HG02884 (cell line): ENCODE measurements at regions not wholly inside any gene's neighbourhood (a gene's known extent, or its start where the extent isn't known, plus 50 kb on each side); places are given as distances from the start of the nearest gene placed in this dataset.

Experiments used
- ATAC-seq: cut with Tn5 transposase; IDR thresholded peaks from one replicate; pipeline ENCODE4 v1.9.1; 2021; ENCODE audit warnings: mild to moderate bottlenecking, moderate library complexity; ENCODE audit not compliant: unreplicated experiment

- ATAC-seq = no peak
Measured at GRCh38 chr11:15757048-15757698, 599.2 kb downstream of the SOX6 start.

DNA sequence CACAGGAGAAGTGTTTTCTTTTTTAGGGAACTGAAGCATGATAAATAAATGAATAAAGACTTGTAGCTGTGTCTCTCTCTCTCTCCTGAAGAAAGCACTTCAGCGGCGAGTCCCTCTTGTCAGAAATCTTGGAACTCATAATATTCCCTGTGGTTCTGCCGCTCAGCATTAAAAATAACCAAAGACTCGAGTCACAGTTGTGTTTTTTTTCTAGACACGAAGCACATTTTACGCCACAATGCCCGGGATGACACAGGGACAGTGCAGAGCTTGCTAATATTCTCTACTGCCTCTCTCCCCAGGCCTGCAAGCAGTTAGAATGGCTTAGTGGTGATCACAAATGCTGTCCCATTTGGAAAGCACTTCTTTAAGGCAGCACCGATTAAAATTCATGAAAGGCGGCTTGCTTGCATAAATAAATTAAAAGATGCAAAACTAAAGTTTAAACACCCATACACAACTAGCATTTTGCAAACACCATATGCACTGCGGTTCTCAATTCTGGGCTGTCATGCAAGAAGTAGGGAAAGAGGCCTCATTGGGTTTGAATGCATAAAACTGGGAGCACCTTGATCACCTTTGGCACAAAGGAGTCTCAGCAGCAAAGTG lies 597.4 kb downstream of the SOX6 start:
- ATAC-seq = no peak

- ATAC-seq = no peak
Measured at GRCh38 chr11:15761235-15761634, 595.1 kb downstream of the SOX6 start.

- no peak for ATAC-seq
Measured at GRCh38 chr11:15764326-15764725, 592.0 kb downstream of the SOX6 start.

- ATAC-seq = no peak
Measured at GRCh38 chr11:15764948-15765347, 591.4 kb downstream of the SOX6 start.

GRCh38 chr11:15765530-15765929 lies 590.8 kb downstream of the SOX6 start:
- no peak for ATAC-seq

- ATAC-seq = no peak
Measured at GRCh38 chr11:15768321-15768720, 588.0 kb downstream of the SOX6 start.

GRCh38 chr11:15769203-15769602 lies 587.1 kb downstream of the SOX6 start:
- no peak for ATAC-seq

GRCh38 chr11:15770798-15771414 lies 585.4 kb downstream of the SOX6 start:
- peak; percentile 74 for ATAC-seq

DNA sequence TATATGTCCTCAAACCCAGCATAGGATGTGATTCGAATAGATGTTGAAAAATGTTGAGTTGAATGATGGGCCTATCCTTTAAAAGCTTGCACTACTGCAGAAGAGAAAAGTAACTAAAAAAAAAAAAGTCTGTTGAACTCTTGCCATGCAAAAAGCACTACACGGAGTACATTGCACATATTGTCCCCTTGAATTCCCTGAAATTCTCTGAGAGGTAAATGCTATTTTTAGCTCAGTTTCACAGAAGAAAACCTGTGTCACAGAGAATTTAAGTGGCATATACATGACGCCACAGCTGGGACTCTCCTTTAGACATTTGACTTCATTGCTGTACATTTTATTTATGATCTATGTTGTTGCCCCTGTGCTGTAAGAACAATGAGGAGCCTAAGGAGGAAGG lies 583.8 kb downstream of the SOX6 start:
- ATAC-seq = no peak

DNA sequence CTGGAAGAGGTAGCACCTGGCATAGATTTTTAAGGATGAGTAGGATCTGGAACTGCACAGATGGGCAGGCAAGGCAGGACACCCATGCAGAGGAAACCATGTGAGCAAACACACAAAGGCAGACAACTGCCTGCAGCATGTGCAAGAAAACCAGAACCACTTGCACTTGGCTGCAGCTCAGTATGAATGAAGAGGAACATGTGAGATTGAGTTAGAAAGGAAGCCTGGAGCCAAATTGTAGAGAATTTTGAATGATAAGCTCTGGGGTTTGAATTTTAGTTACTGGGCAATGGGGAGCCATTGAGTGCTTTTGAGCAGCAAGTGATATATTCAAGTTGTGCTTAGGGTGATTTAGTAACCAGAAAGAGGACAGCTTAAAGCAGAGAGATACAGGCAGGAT lies 583.4 kb downstream of the SOX6 start:
- no peak for ATAC-seq

- ATAC-seq = no peak
Measured at GRCh38 chr11:15773476-15774387, 582.6 kb downstream of the SOX6 start.

- no peak for ATAC-seq
Measured at GRCh38 chr11:15774388-15774939, 581.9 kb downstream of the SOX6 start.

DNA sequence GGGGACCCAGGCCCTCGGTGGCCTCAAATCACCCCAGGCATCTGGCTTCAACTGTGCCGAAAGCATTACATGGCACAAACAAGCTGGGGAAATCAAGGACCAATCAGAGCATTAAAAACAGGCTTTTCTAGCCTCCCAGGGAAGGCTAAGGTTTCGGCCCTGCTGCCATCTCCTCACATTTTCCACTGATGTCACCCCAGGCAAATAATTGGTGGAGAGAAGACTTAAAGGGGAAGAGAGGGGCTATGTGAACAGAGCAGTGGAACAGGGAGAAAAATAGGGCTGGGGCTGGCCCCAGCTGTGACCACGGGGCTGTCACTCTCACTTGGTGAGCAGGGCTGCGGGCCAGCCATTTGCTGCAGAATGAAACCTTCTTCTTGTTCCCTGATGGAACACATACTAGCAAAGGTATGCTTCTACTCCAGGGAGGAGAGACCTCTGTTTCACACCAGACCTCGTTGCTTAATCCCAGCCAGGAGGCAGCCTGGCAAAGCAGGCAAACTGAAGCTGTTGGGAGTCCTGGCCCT lies 581.3 kb downstream of the SOX6 start:
- ATAC-seq = no peak

GRCh38 chr11:15775797-15776196 lies 580.5 kb downstream of the SOX6 start:
- no peak for ATAC-seq

- no peak for ATAC-seq
Measured at GRCh38 chr11:15776366-15776765, 580.0 kb downstream of the SOX6 start.

- no peak for ATAC-seq
Measured at GRCh38 chr11:15779518-15779917, 576.8 kb downstream of the SOX6 start.

DNA sequence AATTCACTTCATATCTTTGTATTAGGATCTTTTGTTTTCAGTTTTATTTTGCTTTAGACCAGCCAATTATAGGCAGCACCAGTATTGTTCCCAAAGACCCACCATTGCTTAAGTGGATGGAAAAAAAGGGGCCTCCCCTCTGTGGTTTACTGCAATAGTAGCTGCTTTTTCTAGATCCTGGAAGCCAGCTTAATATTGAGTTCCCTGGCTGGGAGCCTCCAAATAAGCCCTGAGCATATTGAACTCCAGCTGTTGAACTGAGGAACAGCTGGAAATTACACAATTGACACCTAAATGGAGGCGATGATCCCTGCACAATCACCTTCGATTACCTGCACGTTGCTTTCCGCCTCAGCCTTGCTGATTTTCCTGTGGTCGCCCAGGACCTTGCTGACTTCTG lies 576.0 kb downstream of the SOX6 start:
- ATAC-seq = no peak

- ATAC-seq = no peak
Measured at GRCh38 chr11:15780837-15781236, 575.5 kb downstream of the SOX6 start.

- no peak for ATAC-seq
Measured at GRCh38 chr11:15783619-15784018, 572.7 kb downstream of the SOX6 start.
